Fibroblast of the aortic adventitia (primary cell): ENCODE measurements at regions not wholly inside any gene's neighbourhood (a gene's known extent, or its start where the extent isn't known, plus 50 kb on each side); places are given as distances from the start of the nearest gene placed in this dataset. TPM values are rescaled to one million over a fixed set of nuclear protein-coding genes. Genes with fewer than 3 reads are reported as not detected.
"Not testable (repeated sequence)": the region's sequence is repeated elsewhere in the genome, so short reads cannot be mapped to it uniquely, and the experiment has no call there.

Experiments used
- DNase-seq: peaks from one replicate; pipeline ENCODE4 v3.0.0-alpha.2; 2010; ENCODE audit warnings: low read depth
- H3K4me3 ChIP-seq: 2 replicates; pipeline ENCODE4 v1.5.1; 2011; ENCODE audit warnings: low read depth, mild to moderate bottlenecking, control low read depth, low read length, moderate library complexity
- CTCF ChIP-seq: IDR thresholded peaks from 2 replicates; pipeline ENCODE4 v1.5.1; 2011; ENCODE audit warnings: mild to moderate bottlenecking, low read length, control low read depth, inconsistent platforms; ENCODE audit not compliant: insufficient read depth
- small RNA-seq: library from RNA; depleted of rRNA; stranded (forward); fragments of <200 nt; gene quantifications from one replicate; pipeline ENCODE3, GENCODE V24; 2012

- H3K4me3 ChIP-seq, result not testable (repeated sequence)
Measured at GRCh38 chr4:184967699-184968098, 50.6 kb upstream of the HELT start.

GRCh38 chr4:184968366-184968765, 49.9 kb upstream of the HELT start:
- H3K4me3 ChIP-seq, result no peak overlapping the region
- DNase-seq, result no peak
- no peak for TF ChIP-seq CTCF

More at GRCh38 chr4:184967699-184968098, 50.6 kb upstream of the HELT start:
- DNase-seq, result not testable (repeated sequence)

Small RNA genes in the stretch of these regions (small RNA-seq; reads per million reads assigned to genes)
- gene MIR4455, result not detected
